Activated T-cell treated with anti-CD3 and anti-CD28 coated beads for 1 hour (primary cell): ENCODE measurements at regions not wholly inside any gene's neighbourhood (a gene's known extent, or its start where the extent isn't known, plus 50 kb on each side); places are given as distances from the start of the nearest gene placed in this dataset.

Source experiments
- DNase-seq: peaks from one replicate; pipeline ENCODE4 v3.0.0-alpha.2; 2020; ENCODE audit warnings: low read depth

DNA sequence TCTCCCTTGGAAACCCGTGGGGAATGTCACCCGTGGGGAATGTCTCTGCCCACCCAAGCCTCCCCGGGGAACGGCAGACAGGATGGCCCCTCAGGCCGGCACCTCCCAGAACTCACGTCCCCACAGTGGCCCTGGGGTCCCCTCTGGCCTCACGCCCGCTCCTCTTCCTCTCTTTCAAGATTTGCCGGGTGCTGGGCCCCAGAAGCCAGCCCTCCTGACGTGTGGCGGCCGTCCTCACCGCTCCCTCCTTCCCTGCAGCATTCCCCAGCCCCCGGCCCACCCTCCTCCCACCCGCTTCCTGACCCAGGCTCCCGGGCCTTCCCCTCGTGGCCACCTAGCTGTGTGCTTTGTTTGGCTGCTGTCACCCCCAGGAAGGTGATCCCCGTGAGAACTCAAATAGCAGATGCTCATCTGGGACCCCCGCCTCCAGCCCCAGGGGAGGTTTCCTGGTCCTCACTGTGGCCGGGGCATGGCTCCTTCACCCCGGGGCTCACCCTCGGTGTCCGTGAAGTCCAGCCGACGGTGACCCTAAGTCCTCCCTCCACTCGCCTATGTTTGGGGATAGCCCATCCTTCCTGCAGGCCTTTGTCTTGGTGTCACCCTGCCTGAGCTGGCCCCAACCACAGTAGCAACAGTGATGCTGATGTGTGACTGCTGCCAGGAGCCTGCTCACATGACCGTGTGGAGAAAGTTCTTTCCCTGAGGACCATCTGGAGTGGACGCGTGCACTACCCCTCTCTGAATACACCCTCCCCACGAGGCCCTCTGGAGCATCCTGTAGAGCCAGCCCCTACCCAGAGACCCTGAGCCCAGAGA is 163.3 kb upstream of the IER5L start:
- DNase-seq = no peak

DNA sequence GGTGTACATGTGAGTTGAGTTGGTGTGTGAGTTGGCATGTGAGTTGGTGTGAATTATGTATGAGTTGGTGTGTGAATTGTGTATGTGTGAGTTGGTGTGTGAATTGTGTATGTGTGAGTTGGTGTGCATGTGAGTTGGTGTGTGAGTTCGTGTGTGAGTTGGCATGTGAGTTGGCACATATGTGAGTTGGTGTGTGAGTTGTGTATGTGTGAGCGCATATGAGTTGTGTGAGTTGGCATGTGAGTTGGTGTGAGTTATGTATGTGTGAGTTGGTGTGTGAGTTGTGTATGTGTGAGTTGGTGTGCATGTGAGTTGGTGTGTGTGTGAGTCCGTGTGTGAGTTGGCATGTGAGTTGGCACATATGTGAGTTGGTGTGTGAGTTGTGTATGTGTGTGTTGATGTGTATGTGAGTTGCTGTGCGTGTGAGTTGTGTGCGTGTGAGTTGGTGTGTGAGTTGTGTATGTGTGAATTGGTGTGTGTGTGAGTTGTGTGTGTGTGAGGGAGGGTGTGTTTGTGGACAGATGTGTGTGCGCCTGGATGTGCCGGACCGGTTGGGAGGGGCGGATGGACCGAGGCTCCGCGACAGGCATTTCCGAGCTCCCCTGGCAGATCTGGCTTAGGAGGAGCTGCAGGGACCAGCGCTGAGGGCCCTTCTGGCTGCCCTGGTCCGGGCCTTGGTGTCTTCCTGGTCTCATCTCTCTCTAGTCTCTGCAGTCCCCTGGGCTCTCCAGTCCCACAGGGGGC is 162.5 kb upstream of the IER5L start:
- no peak for DNase-seq

- no peak for DNase-seq
Observed at GRCh38 chr9:129339539-129340157, 161.6 kb upstream of the IER5L start.

DNA sequence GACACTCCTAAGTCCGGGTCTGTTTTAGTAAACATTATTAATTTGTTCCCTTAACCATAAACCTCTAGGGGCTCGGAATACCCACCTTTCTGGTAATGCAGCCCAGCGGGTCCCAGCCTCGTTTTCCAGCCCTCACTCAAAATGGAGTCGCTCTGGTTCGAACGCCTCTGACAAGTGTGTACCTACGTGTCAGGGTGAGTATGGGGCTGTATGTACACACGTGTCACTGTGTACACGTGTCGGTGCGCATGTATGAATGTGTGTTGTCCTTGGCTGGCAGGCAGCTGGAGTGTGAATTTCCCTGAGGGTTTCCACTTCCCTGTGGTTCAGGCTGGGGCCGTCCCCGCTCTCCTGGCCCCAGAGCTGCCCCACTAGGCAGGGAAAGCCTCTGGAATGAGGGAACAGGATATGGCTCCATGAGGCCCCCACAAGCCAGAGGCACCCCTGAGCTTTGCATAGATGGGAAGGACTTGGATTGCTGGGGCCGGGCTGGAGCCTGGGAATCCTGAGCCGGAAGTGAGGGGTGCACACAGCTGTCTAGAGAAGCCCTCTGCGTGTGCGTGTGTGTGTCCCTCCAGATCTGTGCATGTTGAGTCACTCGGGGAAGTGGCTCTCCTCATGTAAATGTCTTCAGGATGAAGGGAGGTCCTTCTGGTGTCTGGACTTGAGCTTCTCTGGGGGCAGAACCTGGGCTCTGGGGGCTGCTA is 160.8 kb upstream of the IER5L start:
- no peak for DNase-seq

GRCh38 chr9:129337336-129338140 is 159.5 kb upstream of the IER5L start:
- DNase-seq = no peak

GRCh38 chr9:129336601-129337331 is 158.7 kb upstream of the IER5L start:
- DNase-seq = peak; percentile 16

DNA sequence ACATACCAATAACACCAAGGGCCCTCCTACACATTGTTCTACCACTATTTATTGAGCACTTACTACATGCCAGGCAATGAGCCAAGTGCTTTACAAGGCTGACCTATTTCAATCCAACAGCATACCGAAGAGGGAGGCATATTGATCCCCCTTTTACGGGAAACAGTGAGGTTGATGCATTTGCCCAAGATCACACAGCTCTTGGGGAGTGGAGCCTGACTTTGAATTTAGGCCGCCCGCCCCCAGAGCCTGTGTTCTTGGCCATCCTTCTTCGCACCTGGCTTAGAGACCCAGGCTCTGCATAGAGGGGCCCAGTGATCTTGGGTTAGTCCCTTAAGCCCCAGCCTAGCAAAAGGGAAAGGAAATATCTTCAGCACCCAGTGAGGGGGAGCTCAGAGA is 158.1 kb upstream of the IER5L start:
- no peak for DNase-seq

- DNase-seq = no peak
Observed at GRCh38 chr9:129335464-129336129, 157.5 kb upstream of the IER5L start.

DNA sequence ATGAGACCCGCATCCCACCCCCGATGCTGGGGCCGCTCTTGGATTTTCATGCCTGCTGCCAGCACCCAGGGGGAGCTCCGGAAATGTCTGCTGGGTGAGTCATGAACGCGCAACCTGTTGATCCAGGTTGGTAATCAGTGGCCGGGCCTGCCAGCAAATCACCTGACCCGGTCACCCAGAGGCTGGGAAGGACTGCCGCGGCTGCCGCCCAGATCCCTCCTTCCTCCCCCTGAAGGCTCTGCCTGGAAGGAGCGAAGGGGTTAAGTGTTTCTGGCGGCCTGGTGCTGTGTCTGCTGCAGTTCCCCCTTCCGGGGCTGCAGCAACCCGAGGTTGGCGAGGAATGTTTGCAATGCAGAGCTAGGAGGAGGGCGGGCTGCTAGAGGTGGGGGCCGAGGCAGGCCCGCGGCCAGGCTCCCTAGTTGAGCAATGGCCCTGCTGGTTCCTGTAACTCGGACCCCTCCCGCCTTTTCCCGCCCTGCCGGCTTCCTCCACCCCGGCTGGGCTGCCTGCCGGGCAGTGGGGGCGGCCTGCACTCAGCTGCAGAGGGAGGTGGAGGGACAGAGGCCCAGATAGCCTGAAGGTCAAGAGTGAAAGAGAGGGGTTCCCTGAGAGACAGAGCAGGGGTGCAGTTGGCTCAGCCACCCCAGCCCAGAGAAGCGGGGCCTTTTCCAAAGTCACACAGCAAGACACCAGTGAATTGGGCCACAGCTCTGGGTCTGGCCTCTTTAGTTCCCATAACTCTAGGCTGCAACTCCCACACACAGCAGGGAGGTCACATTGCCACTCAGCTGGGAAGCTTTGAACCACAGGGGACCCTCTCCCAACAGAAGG is 156.3 kb upstream of the IER5L start:
- DNase-seq = no peak

GRCh38 chr9:129333617-129334104 is 155.6 kb upstream of the IER5L start:
- DNase-seq = no peak

- no peak for DNase-seq
Observed at GRCh38 chr9:129332581-129332980, 154.5 kb upstream of the IER5L start.

DNA sequence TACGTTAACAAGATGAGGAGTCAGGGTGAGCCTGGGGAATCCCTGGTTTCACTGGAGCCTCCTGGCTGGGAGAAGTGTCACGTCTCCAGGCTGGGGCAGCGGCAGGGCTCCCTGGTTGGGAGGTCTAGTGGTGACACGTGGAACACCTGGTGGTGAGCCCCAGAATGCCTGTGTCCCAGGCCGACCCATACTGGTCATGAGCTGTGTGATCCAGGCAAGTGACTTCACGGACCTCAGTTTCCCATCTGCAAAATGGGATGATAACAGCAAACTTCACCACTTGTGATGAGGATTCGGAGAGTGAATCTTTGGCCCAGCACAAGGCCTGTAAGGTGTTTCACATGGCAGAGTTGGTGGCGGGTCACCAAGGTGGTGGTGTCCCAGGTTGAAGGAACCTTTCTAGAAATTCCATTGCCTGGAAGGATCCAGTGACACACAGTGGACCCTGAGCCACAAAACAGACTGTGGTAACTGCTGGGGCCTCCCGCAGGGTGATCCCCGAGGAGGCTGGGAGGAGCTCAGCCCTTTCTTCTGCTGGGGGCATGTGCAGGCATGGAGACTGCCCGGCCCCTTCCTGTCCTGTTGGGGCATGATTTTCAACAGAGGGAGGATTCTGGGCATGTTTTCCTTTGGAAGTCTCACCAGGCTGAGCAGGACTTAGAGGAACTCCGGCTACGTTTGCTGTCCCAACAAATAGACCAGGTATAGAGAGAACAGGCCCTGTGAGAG is 153.9 kb upstream of the IER5L start:
- no peak for DNase-seq

- DNase-seq = no peak
Observed at GRCh38 chr9:129331493-129331765, 153.4 kb upstream of the IER5L start.

GRCh38 chr9:129330711-129331492 is 152.8 kb upstream of the IER5L start:
- DNase-seq = no peak

DNA sequence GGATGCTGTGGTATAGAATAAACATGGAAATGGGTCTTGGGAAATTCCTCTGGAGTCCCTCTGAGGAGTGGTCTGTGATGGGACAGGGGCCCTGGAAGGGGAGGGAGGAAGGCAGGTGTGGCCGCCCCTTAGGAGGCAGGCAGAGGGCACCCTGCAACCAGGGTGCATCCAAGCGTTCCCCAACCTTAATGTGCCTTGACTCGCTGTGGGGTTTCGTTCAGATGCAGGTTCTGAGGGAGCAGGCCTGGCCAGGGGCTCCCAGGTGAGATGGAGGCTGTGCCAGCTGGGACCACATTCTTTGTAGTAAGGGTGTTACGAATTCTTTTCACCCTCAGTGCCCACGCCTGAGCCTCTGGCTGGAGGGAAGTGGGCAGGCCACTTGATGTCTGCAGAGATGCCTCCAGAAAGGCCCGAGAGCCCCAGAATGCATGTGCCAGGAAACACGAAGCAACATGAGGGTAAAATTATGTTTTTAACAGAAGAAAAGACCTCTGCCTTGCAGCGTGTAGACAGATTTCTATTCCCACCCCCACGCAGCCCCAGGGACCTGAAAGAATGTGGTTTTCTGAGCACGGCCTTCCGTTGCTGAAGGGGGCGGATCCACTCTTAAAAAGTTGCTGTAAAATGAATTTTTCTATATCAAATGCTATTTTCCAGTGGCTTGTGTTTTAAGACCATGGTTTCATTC is 150.4 kb upstream of the IER5L start:
- DNase-seq = no peak

GRCh38 chr9:129327552-129328328 is 149.7 kb upstream of the IER5L start:
- no peak for DNase-seq
